OCI-LY7 (cell line): ENCODE measurements at regions not wholly inside any gene's neighbourhood (a gene's known extent, or its start where the extent isn't known, plus 50 kb on each side); places are given as distances from the start of the nearest gene placed in this dataset.

Experiments used
- EZH2phosphoT487 ChIP-seq: fragments of 200-600 bp; sonication (generic); IDR thresholded peaks from 2 replicates; pipeline ENCODE4 v1.6.1; 2018; ENCODE audit warnings: low read depth, borderline replicate concordance, mild to moderate bottlenecking, mixed run types, antibody characterized with exemption, low read length, moderate library complexity, mixed read lengths
- TF ChIP-seq, protein P1 (sequence below): fragments of 200-600 bp; sonication (generic); conservative IDR thresholded peaks from 2 replicates; pipeline ENCODE4 v1.5.1; 2014; ENCODE audit warnings: mild to moderate bottlenecking, antibody characterized with exemption, low read length, moderate library complexity, mixed read lengths

DNA sequence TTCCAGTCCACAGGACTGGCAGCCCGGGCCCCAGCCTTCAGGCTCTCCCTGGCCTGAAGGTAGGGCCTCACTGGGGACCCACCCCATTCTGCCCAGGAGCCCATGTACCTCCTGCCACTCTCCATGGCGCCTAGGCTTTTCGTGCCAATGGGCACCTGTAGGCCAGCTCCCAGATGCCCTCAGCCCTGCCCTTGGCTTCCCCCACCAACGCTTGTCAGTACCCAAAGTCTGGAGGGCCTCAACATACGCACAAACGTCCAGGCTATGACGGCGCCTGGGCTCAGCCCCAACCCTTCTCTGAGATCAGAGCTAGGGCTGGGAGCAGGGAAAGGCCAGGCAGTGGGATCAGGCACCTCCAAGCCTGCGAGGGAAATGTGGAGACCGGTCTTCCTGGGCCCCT lies 816.9 kb upstream of the LUZP2 start:
- TF ChIP-seq, protein P1, sequence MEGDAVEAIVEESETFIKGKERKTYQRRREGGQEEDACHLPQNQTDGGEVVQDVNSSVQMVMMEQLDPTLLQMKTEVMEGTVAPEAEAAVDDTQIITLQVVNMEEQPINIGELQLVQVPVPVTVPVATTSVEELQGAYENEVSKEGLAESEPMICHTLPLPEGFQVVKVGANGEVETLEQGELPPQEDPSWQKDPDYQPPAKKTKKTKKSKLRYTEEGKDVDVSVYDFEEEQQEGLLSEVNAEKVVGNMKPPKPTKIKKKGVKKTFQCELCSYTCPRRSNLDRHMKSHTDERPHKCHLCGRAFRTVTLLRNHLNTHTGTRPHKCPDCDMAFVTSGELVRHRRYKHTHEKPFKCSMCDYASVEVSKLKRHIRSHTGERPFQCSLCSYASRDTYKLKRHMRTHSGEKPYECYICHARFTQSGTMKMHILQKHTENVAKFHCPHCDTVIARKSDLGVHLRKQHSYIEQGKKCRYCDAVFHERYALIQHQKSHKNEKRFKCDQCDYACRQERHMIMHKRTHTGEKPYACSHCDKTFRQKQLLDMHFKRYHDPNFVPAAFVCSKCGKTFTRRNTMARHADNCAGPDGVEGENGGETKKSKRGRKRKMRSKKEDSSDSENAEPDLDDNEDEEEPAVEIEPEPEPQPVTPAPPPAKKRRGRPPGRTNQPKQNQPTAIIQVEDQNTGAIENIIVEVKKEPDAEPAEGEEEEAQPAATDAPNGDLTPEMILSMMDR, result no peak
- no peak for TF ChIP-seq EZH2phosphoT487
